ENCODE measurements at regions not wholly inside any gene's neighbourhood (a gene's known extent, or its start where the extent isn't known, plus 50 kb on each side); places are given as distances from the start of the nearest gene placed in this dataset.

- no peak for DNase-seq
Observed at GRCh38 chr2:120481446-120482194, 135.7 kb downstream of the INHBB start.

DNA sequence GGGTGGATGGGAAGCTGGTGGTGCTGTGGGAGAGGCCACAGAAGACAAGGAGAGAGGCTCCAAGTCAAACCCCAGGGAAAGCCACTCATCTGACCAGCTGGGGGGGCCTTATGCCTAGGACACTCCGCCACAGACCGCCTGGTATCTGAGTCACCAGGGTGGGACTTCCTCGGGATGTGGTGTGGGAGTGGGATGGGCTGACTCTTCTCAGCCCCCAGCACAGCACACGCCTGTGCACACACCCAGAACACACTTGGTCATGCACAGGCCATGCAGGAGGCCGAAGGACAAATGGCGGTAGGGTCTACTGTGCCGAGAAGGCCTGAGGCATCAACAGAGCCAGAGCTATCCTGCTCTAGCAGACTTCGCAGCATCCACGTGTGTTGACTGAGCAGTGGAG, 136.4 kb downstream of the INHBB start:
- no peak for DNase-seq

GRCh38 chr2:120483355-120483754, 137.4 kb downstream of the INHBB start:
- no peak for DNase-seq

GRCh38 chr2:120485096-120485495, 139.2 kb downstream of the INHBB start:
- no peak for DNase-seq

DNA sequence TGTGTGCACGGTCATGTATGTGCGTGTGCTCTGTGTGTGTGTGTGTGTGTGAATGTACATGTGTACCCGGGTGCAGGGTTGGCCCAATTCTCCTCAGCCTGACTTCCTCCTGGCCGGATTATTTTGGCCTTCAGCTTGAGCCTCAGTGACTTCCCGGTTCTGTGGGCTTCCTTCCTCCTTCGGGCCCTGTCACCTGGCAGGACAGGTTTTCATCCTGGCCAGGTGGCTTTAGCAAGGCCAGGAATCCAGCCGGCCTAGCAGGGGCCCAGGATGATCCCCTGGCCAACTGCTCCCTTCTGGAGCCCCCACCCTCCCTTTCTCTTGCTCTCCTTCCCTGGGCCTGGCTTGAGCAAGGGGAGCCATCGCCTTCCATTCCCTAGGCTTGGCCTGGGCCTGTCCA, 140.5 kb downstream of the INHBB start:
- DNase-seq: no peak

- DNase-seq: no peak
Observed at GRCh38 chr2:120486946-120487345, 141.0 kb downstream of the INHBB start.

DNA sequence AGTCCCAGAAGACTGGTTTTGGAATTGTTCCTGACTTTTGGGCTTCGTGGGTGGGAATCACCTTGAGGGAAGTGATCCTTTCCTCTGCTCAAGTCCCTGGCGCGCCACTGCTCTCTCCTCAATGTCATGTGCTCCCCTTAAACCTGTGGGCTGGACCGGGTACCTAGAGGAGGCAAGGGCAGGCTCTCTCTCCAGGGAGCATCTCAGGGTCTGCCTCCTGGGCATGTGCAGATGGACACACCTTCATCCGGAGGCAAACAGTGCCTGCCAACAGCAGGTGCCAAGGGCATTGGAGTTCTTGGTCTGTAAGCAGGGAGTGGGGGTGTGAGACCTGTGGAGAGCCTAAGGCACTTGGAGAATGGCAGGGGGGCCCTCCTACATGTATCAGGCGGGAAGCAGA, 142.6 kb downstream of the INHBB start:
- DNase-seq: no peak

- DNase-seq: no peak
Observed at GRCh38 chr2:120489023-120489422, 143.1 kb downstream of the INHBB start.

DNA sequence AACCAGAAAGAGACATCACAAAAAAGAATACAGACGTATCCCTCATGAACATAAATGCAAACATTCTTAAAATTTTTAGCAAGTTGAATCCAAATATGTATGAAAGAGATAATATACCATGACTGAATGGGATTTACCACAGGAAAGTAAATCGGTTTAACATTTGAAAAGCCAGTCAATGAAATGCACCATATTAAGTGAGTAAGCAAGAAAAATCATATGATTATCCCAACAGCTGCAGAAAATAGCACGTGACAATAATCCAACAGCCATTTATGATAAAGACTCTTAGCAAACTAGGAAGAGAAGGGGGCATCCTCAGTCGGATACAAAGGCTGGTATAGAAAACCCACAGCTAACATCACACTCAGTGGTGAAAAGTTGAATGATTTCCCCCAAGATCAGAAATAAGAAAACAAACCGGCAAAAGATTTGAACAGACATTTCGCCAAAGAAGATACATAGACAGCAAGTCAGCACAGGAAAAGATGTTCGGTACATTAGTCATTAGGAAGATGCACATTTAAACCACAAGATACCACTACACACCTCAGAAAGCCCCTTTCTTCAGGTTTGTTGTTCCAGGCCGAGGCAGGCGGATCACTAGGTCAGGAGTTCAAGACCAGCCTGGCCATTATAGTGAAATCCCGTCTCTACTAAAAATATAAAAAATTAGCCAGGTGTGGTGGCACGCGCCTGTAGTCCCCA, 144.3 kb downstream of the INHBB start:
- DNase-seq: no peak

DNA sequence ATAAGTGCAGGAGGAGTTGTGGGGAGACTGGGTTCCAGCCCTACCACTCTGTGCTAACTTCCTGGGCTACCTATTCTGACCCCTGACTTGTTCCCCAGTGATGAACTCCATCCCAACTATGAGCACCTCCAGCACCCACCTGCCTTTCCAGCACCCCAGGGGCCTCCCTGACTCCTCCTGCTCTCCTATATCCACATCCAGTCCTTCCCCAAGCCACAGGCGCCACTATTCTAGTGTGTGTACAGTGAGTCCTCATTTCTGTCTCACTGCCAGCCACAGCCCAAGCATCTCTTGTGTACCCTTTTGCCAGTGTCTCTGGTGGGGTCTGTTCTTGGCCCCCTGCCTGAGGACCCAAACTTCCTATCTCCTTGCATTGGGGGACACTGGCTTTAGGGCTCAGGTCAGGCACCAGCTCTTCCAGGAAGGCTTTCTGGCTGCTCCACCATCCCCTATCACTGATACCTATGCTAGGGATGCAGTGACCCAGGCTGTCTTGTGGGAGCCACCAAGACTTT, 145.2 kb downstream of the INHBB start:
- no peak for DNase-seq

DNA sequence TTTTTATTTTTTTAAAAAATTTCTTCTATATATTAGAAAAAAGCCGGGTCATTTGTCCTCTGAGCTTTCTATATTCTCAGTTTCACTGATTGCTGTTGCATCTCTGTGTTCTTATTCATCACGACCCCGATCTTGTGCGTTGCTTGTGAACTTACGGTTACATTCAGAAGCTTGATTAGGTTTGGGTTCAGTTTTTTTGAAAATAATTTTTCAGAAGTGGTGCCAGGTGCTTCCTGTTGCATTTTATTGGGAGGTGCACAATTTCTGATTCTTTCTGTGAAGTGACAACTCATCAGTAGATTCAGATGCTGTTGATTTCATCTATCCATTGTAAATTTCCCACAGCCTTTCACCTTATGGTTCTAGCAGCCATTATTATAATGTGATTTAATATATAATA, 147.3 kb downstream of the INHBB start:
- DNase-seq: no peak

DNA sequence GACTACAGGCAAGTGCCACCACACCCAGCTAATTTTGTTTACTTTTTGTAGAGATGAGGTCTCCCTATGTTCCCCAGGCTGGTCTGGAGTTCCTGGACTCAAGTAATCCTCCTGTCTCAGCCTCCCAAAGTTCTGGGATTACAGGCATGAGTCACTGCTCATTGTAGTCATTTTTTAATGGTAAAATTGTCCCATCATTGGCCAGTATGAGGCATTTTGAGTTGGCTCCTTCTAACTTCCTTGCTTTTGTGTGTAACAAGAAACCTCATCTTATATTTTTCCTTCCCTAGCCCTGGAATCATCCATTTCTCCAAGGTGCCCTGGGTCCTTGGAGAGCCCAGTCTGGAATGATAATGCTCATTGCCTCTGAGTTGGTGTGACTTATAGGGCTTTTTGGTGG, 148.5 kb downstream of the INHBB start:
- DNase-seq: no peak

- DNase-seq: no peak
Observed at GRCh38 chr2:120495586-120495985, 149.7 kb downstream of the INHBB start.

GRCh38 chr2:120496235-120496634, 150.3 kb downstream of the INHBB start:
- DNase-seq: no peak

GRCh38 chr2:120496759-120497158, 150.8 kb downstream of the INHBB start:
- DNase-seq: no peak

DNA sequence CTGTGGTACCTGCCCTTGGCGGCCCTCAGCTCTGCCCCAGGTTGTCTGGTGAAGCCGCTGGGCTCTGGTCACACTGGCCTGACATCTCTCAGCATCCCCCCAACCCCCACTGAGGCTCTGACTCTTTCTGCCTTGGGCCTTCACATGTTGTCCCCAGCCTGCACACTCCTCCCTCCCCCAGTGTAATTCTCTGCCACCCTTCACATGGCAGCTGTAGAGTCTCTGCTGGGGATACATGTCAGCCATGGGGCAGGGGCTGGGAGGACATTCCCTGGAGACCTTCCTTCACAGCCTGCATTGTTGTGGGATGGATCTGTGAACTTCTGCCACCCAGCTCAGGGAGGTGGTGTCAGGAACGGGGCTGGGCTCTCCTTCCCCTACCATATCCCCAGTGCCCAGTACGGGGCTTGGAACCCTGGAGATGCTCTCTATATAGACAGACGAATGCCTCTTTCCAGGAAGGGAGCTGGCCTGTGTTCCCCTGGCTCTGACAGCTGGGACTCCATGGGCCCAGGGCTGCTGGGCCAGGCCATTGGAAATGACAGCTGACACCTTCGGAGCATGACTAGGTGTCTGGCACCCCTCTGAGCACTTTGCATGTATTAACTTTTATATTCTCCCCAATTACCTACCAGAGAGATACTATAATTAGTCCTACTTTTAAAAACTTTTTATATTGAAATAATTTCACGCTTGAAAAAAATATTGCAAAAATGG, 151.5 kb downstream of the INHBB start:
- no peak for DNase-seq

GRCh38 chr2:120498121-120498520, 152.2 kb downstream of the INHBB start:
- no peak for DNase-seq

DNA sequence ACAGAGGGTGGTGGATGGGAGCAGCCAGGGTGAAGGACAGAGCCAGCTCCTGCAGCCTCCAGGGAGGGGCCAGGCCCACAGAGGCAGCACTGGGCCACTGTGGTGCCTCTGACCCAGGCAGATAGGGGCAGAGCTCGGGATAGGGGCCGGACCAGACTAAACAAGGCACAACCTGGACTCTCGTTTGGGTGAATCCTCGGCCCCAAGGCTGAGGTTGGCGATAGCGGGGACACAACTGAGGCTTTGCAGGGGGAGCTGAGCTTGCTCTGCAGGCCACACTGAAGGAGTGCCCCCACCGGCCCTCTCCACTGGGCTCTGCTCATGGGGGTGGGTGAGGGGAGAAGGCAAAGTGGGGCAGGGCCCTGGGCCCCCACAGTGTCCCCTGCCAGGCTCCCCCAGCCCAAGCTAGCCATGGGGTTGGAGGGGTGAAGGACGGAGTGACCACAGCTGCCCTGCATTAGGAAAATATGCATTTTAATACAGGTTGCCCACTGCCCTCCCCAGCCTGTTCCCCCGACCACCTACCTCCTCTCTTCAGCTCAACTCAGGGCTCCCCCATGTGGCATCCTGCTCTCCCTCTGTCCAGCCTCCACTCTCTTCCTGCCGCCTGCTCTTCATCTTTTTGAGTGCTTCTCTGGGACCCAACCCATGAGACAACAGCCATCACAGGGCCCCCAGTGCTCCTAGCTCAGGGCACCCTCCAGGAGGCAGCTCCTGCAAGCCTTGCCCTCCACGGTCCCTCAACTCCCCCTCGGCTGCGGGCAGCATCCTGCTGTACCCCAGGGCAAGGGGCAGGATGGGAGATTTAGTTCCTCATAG, 152.8 kb downstream of the INHBB start:
- DNase-seq: no peak

- no peak for DNase-seq
Observed at GRCh38 chr2:120499784-120500495, 154.0 kb downstream of the INHBB start.

- DNase-seq: no peak
Observed at GRCh38 chr2:120501591-120501990, 155.7 kb downstream of the INHBB start.

DNA sequence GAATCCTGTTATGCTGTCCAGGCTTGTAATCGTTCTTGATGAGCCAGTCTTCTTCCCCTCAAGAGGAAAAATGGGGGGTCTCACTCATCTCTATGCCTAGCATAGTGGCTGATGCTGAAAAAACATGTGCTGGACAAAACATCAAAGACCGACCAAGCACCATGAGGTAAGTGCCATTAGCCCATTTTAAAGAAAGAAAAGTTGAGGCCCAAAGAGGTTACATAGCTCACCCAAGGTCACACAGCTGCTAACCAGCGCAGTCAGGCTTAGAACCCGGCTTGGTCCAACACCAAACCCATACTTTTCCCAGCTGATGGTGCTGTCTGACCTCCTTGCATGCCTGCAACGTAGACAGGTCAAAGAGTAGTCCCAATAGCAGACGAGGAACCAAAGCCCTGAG, 156.4 kb downstream of the INHBB start:
- DNase-seq: no peak

DNA sequence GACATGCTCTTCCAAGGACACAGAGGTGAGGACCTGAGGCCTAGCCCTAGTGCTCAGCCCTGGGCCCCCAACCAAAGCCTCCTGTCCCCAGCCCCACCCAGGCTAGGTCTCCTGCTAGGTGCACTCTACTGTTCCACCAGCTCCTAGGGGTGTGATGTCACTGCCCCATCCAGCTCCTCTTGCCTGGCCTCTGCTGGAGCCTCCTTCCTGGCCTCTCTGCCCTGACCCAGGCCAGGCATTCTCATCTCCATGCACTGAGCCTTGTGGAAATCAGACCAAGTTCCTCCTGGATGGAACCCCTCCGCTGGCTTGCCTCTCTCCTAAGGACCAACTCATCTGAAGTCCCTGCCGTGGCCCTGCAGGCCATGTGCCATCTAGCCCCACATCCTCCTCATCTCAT, 156.8 kb downstream of the INHBB start:
- DNase-seq: no peak
